HG02798 (cell line): ENCODE measurements at regions not wholly inside any gene's neighbourhood (a gene's known extent, or its start where the extent isn't known, plus 50 kb on each side); places are given as distances from the start of the nearest gene placed in this dataset.
A peak's percentile ranks its signal among the peaks of the same experiment; 100 is the strongest.

Source experiments
- ATAC-seq: cut with Tn5 transposase; IDR thresholded peaks from one replicate; pipeline ENCODE4 v1.9.1; 2021; ENCODE audit warnings: mild to moderate bottlenecking; ENCODE audit not compliant: unreplicated experiment, poor library complexity

DNA sequence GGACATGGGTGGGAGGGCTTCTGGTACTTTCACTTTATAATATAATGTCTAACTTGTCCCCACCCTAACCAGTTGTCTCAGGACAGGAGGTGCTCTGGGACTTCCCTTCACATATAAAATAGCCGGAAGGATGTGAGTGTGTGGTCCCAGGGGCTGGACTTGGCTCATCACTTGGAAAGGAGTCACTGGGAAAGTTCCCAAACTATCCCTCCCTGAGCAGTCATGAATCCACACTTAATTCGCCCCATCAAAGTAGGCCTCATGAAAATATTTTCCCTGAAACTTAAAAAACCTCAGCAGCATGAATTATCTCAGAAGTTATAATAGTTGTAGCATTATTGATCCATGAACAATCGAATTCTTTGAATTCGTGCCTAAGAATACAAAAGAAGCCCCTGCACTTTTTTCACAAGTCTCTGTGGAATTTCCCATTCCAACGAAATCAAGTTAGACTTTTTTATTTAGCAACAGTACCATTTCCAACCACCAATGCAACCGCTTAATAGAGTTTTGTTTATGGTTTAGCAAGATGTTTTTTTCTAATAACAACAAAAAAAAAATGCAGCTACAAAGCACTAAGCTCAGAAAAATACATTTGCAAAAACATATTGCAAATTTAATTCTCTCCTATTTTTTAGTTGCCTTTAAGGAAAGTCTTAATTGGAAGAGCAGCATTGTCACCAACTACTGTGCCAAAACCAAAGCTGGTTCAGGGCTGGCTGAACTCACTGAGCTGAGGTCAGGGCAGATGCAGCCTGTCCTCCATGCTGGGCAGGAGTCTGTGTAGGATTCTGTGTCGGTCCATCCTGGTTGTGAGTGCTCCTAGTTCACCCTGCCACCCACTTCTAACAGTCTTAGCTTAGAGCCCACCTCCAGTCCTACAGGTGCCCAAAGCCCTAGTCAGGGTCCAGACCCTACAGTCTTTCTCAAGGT is 68.8 kb upstream of the SPTBN1 start:
- no peak for ATAC-seq

GRCh38 chr2:54388076-54388475 is 68.1 kb upstream of the SPTBN1 start:
- no peak for ATAC-seq

DNA sequence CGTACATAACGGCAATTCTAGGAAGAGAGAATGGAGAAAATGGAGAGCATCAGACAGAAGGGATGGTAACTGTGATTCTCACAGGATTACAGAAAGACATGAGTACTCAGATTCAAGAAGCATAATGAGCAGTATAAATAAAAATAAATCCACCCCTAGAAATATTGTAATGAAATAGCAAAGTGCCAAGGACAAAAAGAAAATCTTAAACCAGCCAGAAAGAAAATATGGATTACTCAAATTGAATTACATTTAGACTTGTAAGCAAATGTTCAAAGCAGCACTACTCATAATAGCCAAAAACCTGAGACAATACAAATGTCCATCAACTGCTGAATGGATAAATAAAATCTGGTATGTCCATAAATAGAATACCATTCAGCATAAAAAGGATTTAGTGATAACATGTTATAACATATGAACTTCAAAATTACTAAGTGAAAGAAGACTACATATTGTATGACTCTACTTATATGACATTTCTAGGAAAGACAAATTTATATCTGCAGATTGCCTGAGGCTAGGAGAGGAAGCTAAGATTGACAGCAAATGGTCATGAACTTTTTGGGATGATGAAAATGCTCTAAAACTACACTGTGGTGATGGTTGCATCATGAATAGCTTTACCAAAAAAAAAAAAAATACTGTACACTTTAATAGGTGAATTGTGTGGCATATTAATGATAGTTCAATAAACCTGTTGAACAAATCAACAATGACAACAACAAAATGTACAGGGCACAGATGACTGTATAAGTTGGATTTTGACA is 63.4 kb upstream of the SPTBN1 start:
- no peak for ATAC-seq

GRCh38 chr2:54394392-54394791 is 61.7 kb upstream of the SPTBN1 start:
- peak; percentile 63 for ATAC-seq

DNA sequence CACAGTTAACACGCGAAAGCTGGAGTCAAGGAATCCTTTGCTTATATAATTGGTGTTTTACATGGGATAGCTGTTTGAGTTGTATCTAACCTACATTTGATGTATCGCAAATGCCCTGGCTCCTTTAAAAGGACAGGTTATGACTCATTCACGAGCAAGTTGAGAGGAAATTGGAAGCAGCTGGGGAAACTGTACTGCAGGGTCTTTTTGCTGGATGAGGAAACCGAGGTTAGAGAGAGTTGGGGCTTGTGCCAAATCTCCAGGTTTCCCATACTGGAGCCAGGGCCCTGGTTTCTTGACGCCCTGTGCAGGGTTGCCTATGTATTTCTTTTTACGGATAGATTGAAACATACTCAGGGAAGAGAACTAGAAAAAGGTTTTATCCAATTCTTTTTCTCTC is 60.0 kb upstream of the SPTBN1 start:
- no peak for ATAC-seq

GRCh38 chr2:54396798-54397197 is 59.3 kb upstream of the SPTBN1 start:
- ATAC-seq = no peak

DNA sequence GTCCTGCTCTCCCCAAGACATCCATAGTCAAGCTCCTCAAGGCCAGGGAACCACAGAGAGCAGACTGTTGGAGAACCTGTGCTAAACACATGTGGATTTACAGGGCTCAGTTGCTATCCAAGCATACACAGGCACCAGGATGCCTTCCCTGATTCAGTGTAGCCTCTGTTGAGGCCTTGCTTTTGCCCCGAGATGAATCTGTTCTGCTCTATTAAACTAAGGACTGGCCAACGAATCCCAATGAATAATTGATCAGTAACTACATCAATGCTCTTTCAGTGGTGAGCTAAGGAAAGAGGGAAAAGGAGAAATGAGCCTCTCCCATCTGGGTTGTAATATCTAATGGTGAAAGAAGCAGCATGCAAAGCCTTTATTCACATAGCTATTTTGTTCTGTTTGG is 58.7 kb upstream of the SPTBN1 start:
- ATAC-seq = no peak

DNA sequence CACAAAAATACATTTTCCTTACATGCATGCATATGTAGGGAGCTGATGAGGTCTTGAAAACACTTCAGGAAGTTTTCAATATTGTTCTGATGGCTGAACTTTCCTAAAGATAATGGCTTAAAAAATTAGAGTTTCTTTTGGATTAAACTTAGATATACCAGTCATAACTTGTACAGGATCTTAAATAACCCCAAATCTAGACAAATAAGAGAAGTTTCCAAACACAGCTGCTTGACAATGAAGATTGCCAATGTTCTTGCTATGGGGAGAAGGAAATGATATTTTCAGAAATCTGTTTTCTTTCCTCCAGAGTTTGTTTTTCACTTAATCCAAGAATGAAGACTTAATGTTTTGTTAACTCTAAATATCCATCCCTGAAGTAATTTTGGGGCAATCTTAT is 54.6 kb upstream of the SPTBN1 start:
- no peak for ATAC-seq

DNA sequence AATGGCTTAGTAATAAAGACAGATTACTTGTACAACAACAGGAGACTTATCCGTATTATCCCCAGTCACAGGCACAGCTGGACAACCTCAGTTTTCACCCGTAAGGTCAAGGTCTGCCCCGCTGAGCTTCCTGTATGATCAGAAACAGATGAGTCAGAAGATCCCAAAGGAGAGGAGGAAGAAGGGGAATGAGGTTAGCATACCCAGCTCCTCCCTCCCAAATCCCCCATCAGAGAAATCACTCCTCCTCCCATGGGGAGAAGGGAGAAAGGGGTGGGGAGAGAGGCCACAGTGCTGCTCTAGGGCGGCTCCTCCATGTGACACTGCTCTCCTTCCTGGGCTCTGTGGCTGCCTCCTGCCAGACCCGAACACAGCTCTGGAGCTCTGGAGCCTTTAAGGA is 53.8 kb upstream of the SPTBN1 start:
- ATAC-seq = no peak

- no peak for ATAC-seq
Observed at GRCh38 chr2:54403512-54404238, 52.5 kb upstream of the SPTBN1 start.

DNA sequence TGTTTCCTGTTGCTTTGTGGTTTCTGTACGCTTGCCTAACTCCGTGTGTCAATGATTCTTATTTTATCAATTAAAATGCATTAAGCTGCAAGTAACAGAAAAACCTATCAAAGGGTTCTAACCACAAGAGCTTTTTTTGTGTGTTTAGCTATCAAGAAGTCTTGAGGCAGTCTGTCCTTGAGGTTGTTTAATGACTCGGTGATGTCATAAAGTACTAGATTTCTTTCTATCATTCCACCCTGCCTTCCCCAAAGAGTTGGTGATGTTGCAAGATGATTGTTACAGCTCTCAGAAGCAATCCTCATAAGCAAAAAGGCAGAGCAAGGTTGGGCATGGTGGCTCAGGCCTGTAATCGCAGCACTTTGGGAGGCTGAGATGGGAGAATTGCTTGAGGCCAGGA is 51.9 kb upstream of the SPTBN1 start:
- no peak for ATAC-seq

GRCh38 chr2:54406031-54406430 is 50.1 kb upstream of the SPTBN1 start:
- ATAC-seq = no peak
